T-cell (primary cell): ENCODE measurements at regions not wholly inside any gene's neighbourhood (a gene's known extent, or its start where the extent isn't known, plus 50 kb on each side); places are given as distances from the start of the nearest gene placed in this dataset.

ENCODE experiments used
- ATAC-seq, 4 experiments: fragments of 200-7000 bp in 3 of 4; fragments of 150-1000 bp in 1 of 4; cut with Tn5 transposase; replicated peaks in 1 of 4; 1 replicate in 3 of 4; 2 replicates in 1 of 4; pipeline ENCODE4 v1.10.0; 2021; ENCODE audit warnings: moderate library complexity in 3 of 4, mild to moderate bottlenecking in 2 of 4, moderate number of reproducible peaks in 1 of 4
- CTCF ChIA-PET, 2 donors: fragments of 300-600 bp; sonication (Branson Sonifier 250); formaldehyde crosslinking; loops; one replicate each; lab custom pipeline; 2022; ENCODE audit warnings: antibody characterized with exemption in 2 of 2; lab: Charles Lee
- POLR2A ChIA-PET, 2 donors: fragments of 300-600 bp; sonication (Branson Sonifier 250); formaldehyde crosslinking; loops; one replicate each; lab custom pipeline; 2022; ENCODE audit warnings: antibody characterized with exemption in 2 of 2; lab: Charles Lee
- DNase-seq, 35 experiments: peaks; one replicate each; pipeline versions ENCODE4 v3.0.0 to v3.0.0-alpha.2; 2013 to 2023
- H3K27ac ChIP-seq: one replicate; pipeline ENCODE4 v1.5.1; 2013; ENCODE audit warnings: low read length
- H3K27me3 ChIP-seq, 2 experiments: replicated peaks in 1 of 2; 1 replicate in 1 of 2; 2 replicates in 1 of 2; pipeline versions ENCODE4 v1.6.1 to v1.7.0; 2013; ENCODE audit warnings: low read length in 1 of 2, mixed read lengths in 1 of 2; ENCODE audit not compliant: control insufficient read depth in 2 of 2, insufficient read depth in 2 of 2; ENCODE audit errors: extremely low read depth in 1 of 2
- H3K36me3 ChIP-seq, 2 donors: 1 replicate in 1 of 2; 2 replicates in 1 of 2; pipeline versions ENCODE4 v1.6.1 to v1.7.0; 2013; ENCODE audit warnings: low read length in 1 of 2; ENCODE audit not compliant: control insufficient read depth in 2 of 2, insufficient read depth in 1 of 2; ENCODE audit errors: extremely low read depth in 1 of 2
- H3K4me1 ChIP-seq, 2 experiments: 1 replicate in 1 of 2; 2 replicates in 1 of 2; pipeline versions ENCODE4 v1.6.1 to v1.7.0; 2013; ENCODE audit warnings: low read length in 2 of 2, mixed read lengths in 1 of 2; ENCODE audit not compliant: insufficient read depth in 2 of 2, control insufficient read depth in 1 of 2; ENCODE audit errors: extremely low read depth in 1 of 2
- H3K4me3 ChIP-seq, 2 donors: 1 replicate in 1 of 2; 2 replicates in 1 of 2; pipeline versions ENCODE4 v1.5.1 to v1.7.0; 2013; ENCODE audit warnings: mild to moderate bottlenecking in 2 of 2, low read length in 1 of 2, moderate library complexity in 1 of 2; ENCODE audit not compliant: control insufficient read depth in 1 of 2; ENCODE audit errors: extremely low read depth in 1 of 2
- H3K9me3 ChIP-seq: 2 replicates; pipeline ENCODE4 v1.7.0; 2013
- H3K27ac Mint-ChIP-seq, 2 donors: one replicate each; pipeline ENCODE4 v1.8.0; 2020 to 2021; ENCODE audit warnings: mild to moderate bottlenecking in 2 of 2, mixed read lengths in 2 of 2
- H3K27me3 Mint-ChIP-seq, 2 donors: one replicate each; pipeline ENCODE4 v1.8.0; 2021 to 2022; ENCODE audit warnings: mixed read lengths in 2 of 2
- H3K36me3 Mint-ChIP-seq: one replicate; pipeline ENCODE4 v1.8.0; 2021; ENCODE audit warnings: mixed read lengths
- H3K4me1 Mint-ChIP-seq, 3 donors: one replicate each; pipeline ENCODE4 v1.8.0; 2020 to 2022; ENCODE audit warnings: mixed read lengths in 3 of 3, mild to moderate bottlenecking in 1 of 3
- H3K4me3 Mint-ChIP-seq, 3 donors: one replicate each; pipeline ENCODE4 v1.8.0; 2020 to 2022; ENCODE audit warnings: mild to moderate bottlenecking in 3 of 3, mixed read lengths in 3 of 3, moderate library complexity in 3 of 3
- H3K9me3 Mint-ChIP-seq, 3 donors: one replicate each; pipeline ENCODE4 v1.8.0; 2020 to 2022; ENCODE audit warnings: mixed read lengths in 3 of 3
- WGBS: methylation state at CpG from one replicate; pipeline ENCODE4 v1.1.5; 2013; ENCODE audit warnings: missing lambda C conversion rate; ENCODE audit not compliant: insufficient coverage; 5-methylcytosine and 5-hydroxymethylcytosine counted together

DNA sequence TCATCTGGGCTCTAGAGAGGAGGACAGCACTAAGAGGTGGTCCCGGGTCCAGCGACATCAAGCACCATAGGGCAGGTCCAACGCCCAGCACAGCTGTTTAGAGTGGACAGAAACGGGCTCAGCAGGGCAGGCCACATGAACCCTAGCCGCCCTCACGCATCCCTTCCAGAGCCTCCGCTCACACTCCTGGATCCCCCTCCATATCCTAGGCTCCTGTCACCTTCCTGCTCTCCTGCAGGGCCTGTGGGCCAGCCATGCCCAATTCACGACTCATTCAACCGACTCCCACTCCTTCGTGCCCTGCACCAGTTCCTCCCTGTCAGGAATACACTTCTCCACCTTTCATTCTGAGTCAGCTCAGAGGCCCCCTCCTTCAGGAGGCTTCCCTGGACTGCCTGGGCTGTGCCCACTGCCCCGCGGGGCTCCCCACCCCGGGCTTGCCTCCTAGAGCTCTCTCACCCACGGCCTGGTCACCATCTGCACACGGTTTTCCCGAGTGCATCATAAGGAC, 90.2 kb downstream of the LINGO1 start:
- H3K4me1 Mint-ChIP-seq: peaks cover 10 to 16% (median 12%) of the 10 kb centered on the region in 3 donors
- peaks cover 0 to 6% of the 10 kb centered on the region in 2 donors for H3K27me3 Mint-ChIP-seq
- no peak for DNase-seq
- peak overlapping the region in 1 of 2 donors; percentile 68 for H3K27ac Mint-ChIP-seq
- 85% methylated on average over 10 of the region's 16 CpGs for WGBS
- POLR2A ChIA-PET: no interaction called here
- no peaks in the 10 kb centered on the region for H3K36me3 Mint-ChIP-seq
- no peak for ATAC-seq
- peak overlapping the region; percentile 72 to 89 for H3K4me3 ChIP-seq
- H3K4me3 Mint-ChIP-seq: peak overlapping the region; percentile 73 to 78 (median 75)
- H3K4me1 ChIP-seq: peaks cover 0 to 15% of the 10 kb centered on the region in 2 experiments
- no peaks in the 10 kb centered on the region for H3K9me3 ChIP-seq
- H3K27ac ChIP-seq: no peak overlapping the region
- no peaks in the 10 kb centered on the region for H3K36me3 ChIP-seq
- H3K9me3 Mint-ChIP-seq: no peaks in the 10 kb centered on the region
- CTCF ChIA-PET: interaction anchor here (0.6 to 2.2 kb wide), 9 partner anchors 46 to 600 kb away, joined by 3 to 23 read pairs (median 4); no protein-coding TSS in a partner anchor
- H3K27me3 ChIP-seq: peaks cover 0 to 14% of the 10 kb centered on the region in 2 experiments

DNA sequence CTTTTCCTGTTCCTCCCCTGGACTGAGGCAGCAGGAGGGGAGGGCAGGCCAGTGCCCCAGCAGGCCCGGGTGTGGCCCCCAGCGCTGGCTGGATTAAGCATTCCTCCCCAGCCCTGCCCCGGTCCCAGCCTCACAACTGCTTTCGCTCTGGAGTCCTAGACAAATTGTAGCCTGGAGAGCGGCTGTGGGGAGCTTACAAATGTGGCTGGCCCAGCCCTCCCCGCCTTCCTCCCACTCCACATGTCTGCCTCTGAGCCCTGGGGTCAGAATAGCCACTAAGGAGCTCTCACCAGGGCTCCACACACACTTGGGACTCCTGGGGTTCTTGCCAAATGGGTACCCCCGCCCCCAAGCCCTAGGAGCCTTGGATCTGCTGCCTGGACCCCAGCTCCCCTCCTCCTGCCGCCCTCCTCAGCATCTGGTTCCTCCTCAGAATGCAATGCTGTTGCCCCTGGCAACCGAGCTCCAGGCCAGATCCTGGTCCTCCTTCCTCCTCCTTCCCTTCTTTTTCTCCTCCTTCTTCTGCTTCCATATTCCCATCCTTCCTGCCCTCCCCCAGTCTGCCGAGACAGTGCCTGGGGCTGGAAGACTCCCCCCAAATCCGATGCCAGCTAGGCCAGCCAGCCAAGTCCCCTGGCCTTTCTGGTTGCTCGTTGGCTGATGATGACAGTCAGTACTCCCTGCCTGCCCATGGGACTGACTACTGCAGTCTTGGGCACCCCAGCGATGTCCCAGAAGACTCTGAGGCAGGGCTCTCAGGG, 91.1 kb downstream of the LINGO1 start:
- H3K4me3 ChIP-seq: no peak overlapping the region
- Mint-ChIP-seq H3K27me3 (peaks cover 0 to 10% of the 10 kb centered on the region in 2 donors), H3K4me3 (peak overlapping the region in 1 of 3 donors; percentile 73), H3K36me3 (no peaks in the 10 kb centered on the region), H3K9me3 (no peaks in the 10 kb centered on the region), H3K27ac (no peak overlapping the region), H3K4me1 (peaks cover 10 to 16% (median 12%) of the 10 kb centered on the region in 3 donors)
- H3K9me3 ChIP-seq: no peaks in the 10 kb centered on the region
- H3K27me3 ChIP-seq: peaks cover 0 to 22% of the 10 kb centered on the region in 2 experiments
- H3K27ac ChIP-seq: no peak overlapping the region
- peaks cover 0 to 15% of the 10 kb centered on the region in 2 experiments for H3K4me1 ChIP-seq
- CTCF ChIA-PET: interaction anchor here in 1 of 2 donors (2.2 kb wide), 1 partner anchor 423 kb away, joined by 23 read pairs; no protein-coding TSS in a partner anchor
- H3K36me3 ChIP-seq: no peaks in the 10 kb centered on the region
- 84% methylated on average over 13 of the region's 13 CpGs for WGBS
- no peak for DNase-seq
- POLR2A ChIA-PET: no interaction called here
- ATAC-seq: no peak

- no peak for DNase-seq
- ATAC-seq: no peak
- H3K4me1 ChIP-seq: peaks cover 0 to 15% of the 10 kb centered on the region in 2 experiments
- POLR2A ChIA-PET: no interaction called here
- no peak overlapping the region for H3K27ac ChIP-seq
- Mint-ChIP-seq H3K4me1 (peaks cover 10 to 16% (median 12%) of the 10 kb centered on the region in 3 donors), H3K36me3 (no peaks in the 10 kb centered on the region), H3K27ac (peak overlapping the region in 1 of 2 donors; percentile 53), H3K4me3 (no peak overlapping the region), H3K27me3 (peaks cover 0 to 9% of the 10 kb centered on the region in 2 donors), H3K9me3 (no peaks in the 10 kb centered on the region)
- no peaks in the 10 kb centered on the region for H3K36me3 ChIP-seq
- CTCF ChIA-PET: no interaction called here
- no peak overlapping the region for H3K4me3 ChIP-seq
- H3K9me3 ChIP-seq: no peaks in the 10 kb centered on the region
- 87% methylated on average over 11 of the region's 13 CpGs for WGBS
- peaks cover 0 to 24% of the 10 kb centered on the region in 2 experiments for H3K27me3 ChIP-seq
Observed at GRCh38 chr15:77540312-77541060, 92.2 kb downstream of the LINGO1 start.

GRCh38 chr15:77538793-77539497, 93.8 kb downstream of the LINGO1 start:
- DNase-seq (no peak), ATAC-seq (no peak)
- Histone ChIP-seq H3K27me3 (peaks cover 0 to 24% of the 10 kb centered on the region in 2 experiments), H3K4me1 (peaks cover 0 to 15% of the 10 kb centered on the region in 2 experiments), H3K36me3 (no peaks in the 10 kb centered on the region), H3K9me3 (no peaks in the 10 kb centered on the region), H3K27ac (no peak overlapping the region), H3K4me3 (no peak overlapping the region)
- ChIA-PET POLR2A (no interaction called here), CTCF (interaction anchor here in 1 of 2 donors (0.5 kb wide), 1 partner anchor 63 kb away, joined by 3 read pairs; no protein-coding TSS in a partner anchor)
- Mint-ChIP-seq H3K4me3 (no peak overlapping the region), H3K36me3 (no peaks in the 10 kb centered on the region), H3K27me3 (peaks cover 0 to 8% of the 10 kb centered on the region in 2 donors), H3K9me3 (no peaks in the 10 kb centered on the region), H3K4me1 (peaks cover 10 to 16% (median 12%) of the 10 kb centered on the region in 3 donors), H3K27ac (no peak overlapping the region)
- WGBS: 63% methylated on average over 4 of the region's 5 CpGs

DNA sequence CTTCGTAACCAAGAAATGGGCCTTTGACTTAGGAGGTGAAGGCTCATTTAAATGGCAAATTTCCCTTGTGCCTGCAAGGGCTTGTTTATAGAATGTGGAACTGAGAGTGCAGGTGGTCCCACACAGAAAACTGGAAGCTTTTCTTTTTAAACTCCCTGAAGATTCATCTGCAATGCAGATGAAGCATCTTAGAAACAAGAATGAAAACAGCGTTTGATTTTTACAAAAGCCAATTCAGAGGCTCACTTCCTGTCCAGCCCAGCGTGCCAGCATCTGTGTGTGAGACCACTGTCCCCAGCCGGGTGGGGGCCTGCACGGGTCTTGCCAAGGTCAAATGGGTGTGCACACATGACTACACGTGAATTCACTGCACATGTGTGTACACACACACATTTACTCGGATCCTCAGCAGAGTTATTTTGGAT, 94.7 kb downstream of the LINGO1 start:
- 68% methylated on average over 5 of the region's 7 CpGs for WGBS
- ChIA-PET CTCF (no interaction called here), POLR2A (no interaction called here)
- Histone ChIP-seq H3K4me3 (no peak overlapping the region), H3K27me3 (peaks cover 0 to 24% of the 10 kb centered on the region in 2 experiments), H3K4me1 (peaks cover 0 to 7% of the 10 kb centered on the region in 2 experiments), H3K36me3 (no peaks in the 10 kb centered on the region), H3K9me3 (no peaks in the 10 kb centered on the region), H3K27ac (no peak overlapping the region)
- H3K4me1 Mint-ChIP-seq: peaks cover 4 to 9% (median 5%) of the 10 kb centered on the region in 3 donors
- peaks cover 0 to 8% of the 10 kb centered on the region in 2 donors for H3K27me3 Mint-ChIP-seq
- H3K4me3 Mint-ChIP-seq: no peak overlapping the region
- no peaks in the 10 kb centered on the region for H3K36me3 Mint-ChIP-seq
- H3K9me3 Mint-ChIP-seq: no peaks in the 10 kb centered on the region
- DNase-seq: no peak
- no peak overlapping the region for H3K27ac Mint-ChIP-seq
- no peak for ATAC-seq

GRCh38 chr15:77537006-77537405, 95.7 kb downstream of the LINGO1 start:
- DNase-seq: no peak
- H3K9me3 ChIP-seq: no peaks in the 10 kb centered on the region
- POLR2A ChIA-PET: no interaction called here
- Mint-ChIP-seq H3K4me3 (no peak overlapping the region), H3K4me1 (peaks cover 0 to 4% (median 0%) of the 10 kb centered on the region in 3 donors), H3K27ac (no peak overlapping the region), H3K27me3 (peaks cover 1 to 8% of the 10 kb centered on the region in 2 donors), H3K9me3 (no peaks in the 10 kb centered on the region), H3K36me3 (no peaks in the 10 kb centered on the region)
- no peak overlapping the region for H3K4me3 ChIP-seq
- H3K27ac ChIP-seq: no peak overlapping the region
- ATAC-seq: no peak
- H3K27me3 ChIP-seq: peaks cover 0 to 29% of the 10 kb centered on the region in 2 experiments
- 50% methylated on average over 1 of the region's 1 CpG for WGBS
- CTCF ChIA-PET: no interaction called here
- no peaks in the 10 kb centered on the region for H3K36me3 ChIP-seq
- H3K4me1 ChIP-seq: no peaks in the 10 kb centered on the region
